ENCODE measurements at regions not wholly inside any gene's neighbourhood (a gene's known extent, or its start where the extent isn't known, plus 50 kb on each side); places are given as distances from the start of the nearest gene placed in this dataset.

- ATAC-seq, result no peak
- TF ChIP-seq PPARA (CRISPR knock-in tag; IDR thresholded peaks at IDR 0.05; ENCODE audit: borderline replicate concordance) (no peak), ZFP3 (CRISPR knock-in tag; IDR thresholded peaks at IDR 0.05) (no peak), SNAI2 (CRISPR knock-in tag; IDR thresholded peaks at IDR 0.05) (no peak), ESRRG (CRISPR knock-in tag; IDR thresholded peaks at IDR 0.05) (no peak), RARB (CRISPR knock-in tag; IDR thresholded peaks at IDR 0.05) (no peak), ZNF70 (CRISPR knock-in tag; IDR thresholded peaks at IDR 0.05) (no peak), ZFP30 (CRISPR knock-in tag; IDR thresholded peaks at IDR 0.05) (no peak), CSDC2 (CRISPR knock-in tag; IDR thresholded peaks at IDR 0.05) (no peak)
These were observed 88.4 kb upstream of the MPP7 start for GRCh38 chr10:28391283-28391682.

DNA sequence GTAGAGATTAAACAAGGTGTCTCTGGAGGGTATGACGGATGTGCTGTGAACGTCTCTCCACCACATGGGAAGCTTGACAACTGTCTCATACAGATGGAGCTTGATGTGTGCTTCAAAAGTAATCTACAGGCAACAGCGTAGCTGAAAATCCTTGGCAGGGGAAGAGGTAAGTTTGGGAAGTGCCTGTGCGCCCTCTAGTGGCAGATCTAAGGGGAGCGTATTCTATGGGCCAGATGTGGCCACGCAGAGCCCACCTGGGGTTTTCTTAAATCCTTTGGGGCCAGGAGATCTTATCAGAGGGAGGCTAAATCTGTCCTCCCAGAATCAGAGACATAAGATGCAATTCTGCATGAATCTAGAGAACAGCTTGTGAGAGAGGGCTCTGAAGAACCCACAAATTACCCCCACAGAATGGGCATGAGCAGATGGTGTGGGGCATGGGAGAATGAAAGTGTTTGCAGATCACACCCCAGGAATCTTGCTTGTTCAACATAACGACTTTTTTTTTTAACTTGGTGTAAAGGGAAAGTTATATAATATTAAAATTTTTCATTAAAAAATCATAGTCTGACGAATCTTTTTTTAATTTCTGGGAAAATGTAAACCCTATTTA is 91.2 kb upstream of the MPP7 start:
- no peak for TF ChIP-seq ZFP30 (CRISPR knock-in tag; IDR thresholded peaks at IDR 0.05)
- TF ChIP-seq ZNF565 (CRISPR knock-in tag; conservative IDR thresholded peaks at IDR 0.05; ENCODE audit: low read depth), result no peak
- no peak for TF ChIP-seq PPARA (CRISPR knock-in tag; IDR thresholded peaks at IDR 0.05; ENCODE audit: borderline replicate concordance)
- TF ChIP-seq OSR1 (CRISPR knock-in tag; IDR thresholded peaks at IDR 0.05), result no peak
- no peak for TF ChIP-seq ARNTL (CRISPR knock-in tag; IDR thresholded peaks at IDR 0.05; ENCODE audit: borderline replicate concordance, low read depth)
- no peak for TF ChIP-seq SNAI2 (CRISPR knock-in tag; IDR thresholded peaks at IDR 0.05)
- TF ChIP-seq BACH2 (CRISPR knock-in tag; IDR thresholded peaks at IDR 0.05; ENCODE audit: borderline replicate concordance), result no peak
- peak; percentile 95 for ATAC-seq

DNA sequence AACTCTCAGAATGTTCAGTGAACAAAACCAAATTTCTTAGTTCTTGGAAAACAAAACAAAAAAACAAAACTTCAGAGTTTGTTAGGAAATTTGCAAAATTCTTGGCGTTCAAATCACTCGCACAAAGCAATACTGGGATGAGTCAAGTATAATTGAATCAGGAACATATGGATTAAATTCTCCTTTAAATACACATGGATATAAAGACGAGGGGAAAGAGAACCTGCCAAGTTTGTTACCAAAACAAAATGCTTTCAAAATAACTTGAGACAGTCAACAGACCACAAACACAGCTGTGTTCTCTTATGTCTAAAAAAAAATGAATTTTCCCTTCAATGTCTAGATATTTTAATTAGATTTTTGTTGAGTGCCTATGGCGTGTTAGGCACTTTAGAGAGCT is 93.5 kb upstream of the MPP7 start:
- ATAC-seq, result peak; percentile 54
- TF ChIP-seq TCF4 (CRISPR knock-in tag; IDR thresholded peaks at IDR 0.05; ENCODE audit: borderline replicate concordance) (0 out of 2 replicates have a peak, but pooled peaks have one; percentile 52), ZFP30 (CRISPR knock-in tag; IDR thresholded peaks at IDR 0.05) (no peak)

GRCh38 chr10:28397229-28397628 is 94.4 kb upstream of the MPP7 start:
- TF ChIP-seq ISL1 (CRISPR knock-in tag; IDR thresholded peaks at IDR 0.05), result no peak
- TF ChIP-seq SNAI2 (CRISPR knock-in tag; IDR thresholded peaks at IDR 0.05), result no peak
- no peak for TF ChIP-seq ZC3H10 (CRISPR knock-in tag; IDR thresholded peaks at IDR 0.05)
- no peak for TF ChIP-seq BACH2 (CRISPR knock-in tag; IDR thresholded peaks at IDR 0.05; ENCODE audit: borderline replicate concordance)
- TF ChIP-seq, protein P1, sequence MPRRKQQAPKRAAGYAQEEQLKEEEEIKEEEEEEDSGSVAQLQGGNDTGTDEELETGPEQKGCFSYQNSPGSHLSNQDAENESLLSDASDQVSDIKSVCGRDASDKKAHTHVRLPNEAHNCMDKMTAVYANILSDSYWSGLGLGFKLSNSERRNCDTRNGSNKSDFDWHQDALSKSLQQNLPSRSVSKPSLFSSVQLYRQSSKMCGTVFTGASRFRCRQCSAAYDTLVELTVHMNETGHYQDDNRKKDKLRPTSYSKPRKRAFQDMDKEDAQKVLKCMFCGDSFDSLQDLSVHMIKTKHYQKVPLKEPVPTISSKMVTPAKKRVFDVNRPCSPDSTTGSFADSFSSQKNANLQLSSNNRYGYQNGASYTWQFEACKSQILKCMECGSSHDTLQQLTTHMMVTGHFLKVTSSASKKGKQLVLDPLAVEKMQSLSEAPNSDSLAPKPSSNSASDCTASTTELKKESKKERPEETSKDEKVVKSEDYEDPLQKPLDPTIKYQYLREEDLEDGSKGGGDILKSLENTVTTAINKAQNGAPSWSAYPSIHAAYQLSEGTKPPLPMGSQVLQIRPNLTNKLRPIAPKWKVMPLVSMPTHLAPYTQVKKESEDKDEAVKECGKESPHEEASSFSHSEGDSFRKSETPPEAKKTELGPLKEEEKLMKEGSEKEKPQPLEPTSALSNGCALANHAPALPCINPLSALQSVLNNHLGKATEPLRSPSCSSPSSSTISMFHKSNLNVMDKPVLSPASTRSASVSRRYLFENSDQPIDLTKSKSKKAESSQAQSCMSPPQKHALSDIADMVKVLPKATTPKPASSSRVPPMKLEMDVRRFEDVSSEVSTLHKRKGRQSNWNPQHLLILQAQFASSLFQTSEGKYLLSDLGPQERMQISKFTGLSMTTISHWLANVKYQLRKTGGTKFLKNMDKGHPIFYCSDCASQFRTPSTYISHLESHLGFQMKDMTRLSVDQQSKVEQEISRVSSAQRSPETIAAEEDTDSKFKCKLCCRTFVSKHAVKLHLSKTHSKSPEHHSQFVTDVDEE (CRISPR knock-in tag; IDR thresholded peaks at IDR 0.05), result no peak
- no peak for TF ChIP-seq CSDC2 (CRISPR knock-in tag; IDR thresholded peaks at IDR 0.05)
- TF ChIP-seq ZFP3 (CRISPR knock-in tag; IDR thresholded peaks at IDR 0.05), result no peak
- TF ChIP-seq ZFP30 (CRISPR knock-in tag; IDR thresholded peaks at IDR 0.05), result no peak
- no peak for TF ChIP-seq ARNTL (CRISPR knock-in tag; IDR thresholded peaks at IDR 0.05; ENCODE audit: borderline replicate concordance, low read depth)
- TF ChIP-seq ZNF70 (CRISPR knock-in tag; IDR thresholded peaks at IDR 0.05), result no peak
- no peak for TF ChIP-seq ZNF8 (CRISPR knock-in tag; IDR thresholded peaks at IDR 0.05)
- TF ChIP-seq, protein P2, sequence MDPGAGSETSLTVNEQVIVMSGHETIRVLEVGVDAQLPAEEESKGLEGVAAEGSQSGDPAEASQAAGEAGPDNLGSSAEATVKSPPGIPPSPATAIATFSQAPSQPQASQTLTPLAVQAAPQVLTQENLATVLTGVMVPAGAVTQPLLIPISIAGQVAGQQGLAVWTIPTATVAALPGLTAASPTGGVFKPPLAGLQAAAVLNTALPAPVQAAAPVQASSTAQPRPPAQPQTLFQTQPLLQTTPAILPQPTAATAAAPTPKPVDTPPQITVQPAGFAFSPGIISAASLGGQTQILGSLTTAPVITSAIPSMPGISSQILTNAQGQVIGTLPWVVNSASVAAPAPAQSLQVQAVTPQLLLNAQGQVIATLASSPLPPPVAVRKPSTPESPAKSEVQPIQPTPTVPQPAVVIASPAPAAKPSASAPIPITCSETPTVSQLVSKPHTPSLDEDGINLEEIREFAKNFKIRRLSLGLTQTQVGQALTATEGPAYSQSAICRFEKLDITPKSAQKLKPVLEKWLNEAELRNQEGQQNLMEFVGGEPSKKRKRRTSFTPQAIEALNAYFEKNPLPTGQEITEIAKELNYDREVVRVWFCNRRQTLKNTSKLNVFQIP (CRISPR knock-in tag; IDR thresholded peaks at IDR 0.05; ENCODE audit: borderline replicate concordance, low read depth), result no peak
- no peak for ATAC-seq

GRCh38 chr10:28400176-28400575 is 97.3 kb upstream of the MPP7 start:
- ATAC-seq, result no peak
- TF ChIP-seq CSRNP3 (CRISPR knock-in tag; IDR thresholded peaks at IDR 0.05) (no peak), TOX (CRISPR knock-in tag; IDR thresholded peaks at IDR 0.05; ENCODE audit: borderline replicate concordance) (no peak), GLIS3 (CRISPR knock-in tag; IDR thresholded peaks at IDR 0.05) (no peak), CSDC2 (CRISPR knock-in tag; IDR thresholded peaks at IDR 0.05) (no peak), RARB (CRISPR knock-in tag; IDR thresholded peaks at IDR 0.05) (no peak), ARNTL (CRISPR knock-in tag; IDR thresholded peaks at IDR 0.05; ENCODE audit: borderline replicate concordance, low read depth) (no peak), BACH2 (CRISPR knock-in tag; IDR thresholded peaks at IDR 0.05; ENCODE audit: borderline replicate concordance) (no peak), SNAI2 (CRISPR knock-in tag; IDR thresholded peaks at IDR 0.05) (no peak), ZNF70 (CRISPR knock-in tag; IDR thresholded peaks at IDR 0.05) (no peak), ZC3H10 (CRISPR knock-in tag; IDR thresholded peaks at IDR 0.05) (no peak), TCF4 (CRISPR knock-in tag; IDR thresholded peaks at IDR 0.05; ENCODE audit: borderline replicate concordance) (no peak), ZNF565 (CRISPR knock-in tag; conservative IDR thresholded peaks at IDR 0.05; ENCODE audit: low read depth) (no peak), ZNF8 (CRISPR knock-in tag; IDR thresholded peaks at IDR 0.05) (no peak), ZFP30 (CRISPR knock-in tag; IDR thresholded peaks at IDR 0.05) (no peak), ZFP3 (CRISPR knock-in tag; IDR thresholded peaks at IDR 0.05) (no peak)
